Left lung (tissue), 4 donors: ENCODE measurements at regions not wholly inside any gene's neighbourhood (a gene's known extent, or its start where the extent isn't known, plus 50 kb on each side); places are given as distances from the start of the nearest gene placed in this dataset.

Experiments
- ATAC-seq: fragments of 200-7000 bp; cut with Tn5 transposase; one replicate; pipeline ENCODE4 v1.9.1; 2020; ENCODE audit warnings: moderate library complexity
- DNase-seq, 4 donors: peaks; one replicate each; pipeline ENCODE4 v3.0.0-alpha.2; 2013 to 2020
- H3K27ac ChIP-seq, 2 donors: fragments of 200-600 bp; sonication (generic) in 1 of 2; one replicate each; pipeline versions ENCODE4 v1.5.0 to v1.8.0; 2020 to 2021
- H3K27me3 ChIP-seq, 2 donors: fragments of 200-600 bp; sonication (generic) in 1 of 2; one replicate each; pipeline versions ENCODE4 v1.5.0 to v1.8.0; 2020 to 2021
- H3K36me3 ChIP-seq, 2 donors: fragments of 200-600 bp; sonication (generic) in 1 of 2; one replicate each; pipeline versions ENCODE4 v1.5.0 to v1.8.0; 2020 to 2021
- H3K4me1 ChIP-seq, 2 donors: fragments of 200-600 bp; one replicate each; pipeline ENCODE4 v1.8.0; 2021
- H3K4me3 ChIP-seq, 2 donors: fragments of 200-600 bp; sonication (generic) in 1 of 2; one replicate each; pipeline versions ENCODE4 v1.5.0 to v1.8.0; 2020 to 2021; ENCODE audit warnings: mild to moderate bottlenecking in 1 of 2
- H3K9me3 ChIP-seq, 2 donors: fragments of 200-600 bp; sonication (generic) in 1 of 2; one replicate each; pipeline versions ENCODE4 v1.5.0 to v1.8.0; 2020 to 2021
- intact Hi-C, 2 donors: fragments of 100-400 bp; cut with DNase I; formaldehyde crosslinking; loops; one replicate each; pipeline versions ENCODE4 v1.11.2 to v1.14.2; 2022
- TF ChIP-seq, protein P1 (sequence below), 2 donors: fragments of 200-600 bp; sonication (generic) in 1 of 2; IDR thresholded peaks; one replicate each; pipeline versions ENCODE4 v1.5.0 to v1.8.0; 2021; ENCODE audit warnings: antibody characterized with exemption in 2 of 2
- donor health status: DM: no; HTN: yes; CAD: no.
- donor health status: DM: no; HTN: no; CAD: no.

DNA sequence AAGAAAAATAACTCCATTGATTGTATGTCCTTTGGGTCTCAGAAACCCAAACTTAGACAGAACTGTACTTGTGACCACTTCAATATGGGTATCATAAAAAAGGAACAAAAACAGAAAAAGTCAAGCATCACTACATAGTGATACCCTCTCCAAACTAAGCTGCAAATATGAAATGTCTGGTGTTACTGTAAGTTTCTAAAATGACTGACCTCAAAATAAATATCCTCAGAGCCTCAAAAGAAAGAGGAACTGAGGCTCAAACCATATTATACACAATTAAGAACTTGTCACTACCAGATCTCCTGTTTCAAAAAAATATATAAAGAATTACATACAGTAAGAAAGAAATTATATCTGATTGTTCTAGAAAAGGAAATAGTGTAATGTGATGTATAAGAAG, 787.9 kb upstream of the KLHL1 start:
- no peaks in the 10 kb centered on the region for H3K36me3 ChIP-seq
- no peaks in the 10 kb centered on the region for H3K4me1 ChIP-seq
- no peaks in the 10 kb centered on the region for H3K9me3 ChIP-seq
- TF ChIP-seq, protein P1, sequence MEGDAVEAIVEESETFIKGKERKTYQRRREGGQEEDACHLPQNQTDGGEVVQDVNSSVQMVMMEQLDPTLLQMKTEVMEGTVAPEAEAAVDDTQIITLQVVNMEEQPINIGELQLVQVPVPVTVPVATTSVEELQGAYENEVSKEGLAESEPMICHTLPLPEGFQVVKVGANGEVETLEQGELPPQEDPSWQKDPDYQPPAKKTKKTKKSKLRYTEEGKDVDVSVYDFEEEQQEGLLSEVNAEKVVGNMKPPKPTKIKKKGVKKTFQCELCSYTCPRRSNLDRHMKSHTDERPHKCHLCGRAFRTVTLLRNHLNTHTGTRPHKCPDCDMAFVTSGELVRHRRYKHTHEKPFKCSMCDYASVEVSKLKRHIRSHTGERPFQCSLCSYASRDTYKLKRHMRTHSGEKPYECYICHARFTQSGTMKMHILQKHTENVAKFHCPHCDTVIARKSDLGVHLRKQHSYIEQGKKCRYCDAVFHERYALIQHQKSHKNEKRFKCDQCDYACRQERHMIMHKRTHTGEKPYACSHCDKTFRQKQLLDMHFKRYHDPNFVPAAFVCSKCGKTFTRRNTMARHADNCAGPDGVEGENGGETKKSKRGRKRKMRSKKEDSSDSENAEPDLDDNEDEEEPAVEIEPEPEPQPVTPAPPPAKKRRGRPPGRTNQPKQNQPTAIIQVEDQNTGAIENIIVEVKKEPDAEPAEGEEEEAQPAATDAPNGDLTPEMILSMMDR (IDR thresholded peaks at IDR 0.05) = no peak
- no peaks in the 10 kb centered on the region for H3K27me3 ChIP-seq
- ATAC-seq (no peak), DNase-seq (no peak)
- H3K27ac ChIP-seq = no peak overlapping the region
- intact Hi-C loops = no loop called here
- H3K4me3 ChIP-seq = no peak overlapping the region

DNA sequence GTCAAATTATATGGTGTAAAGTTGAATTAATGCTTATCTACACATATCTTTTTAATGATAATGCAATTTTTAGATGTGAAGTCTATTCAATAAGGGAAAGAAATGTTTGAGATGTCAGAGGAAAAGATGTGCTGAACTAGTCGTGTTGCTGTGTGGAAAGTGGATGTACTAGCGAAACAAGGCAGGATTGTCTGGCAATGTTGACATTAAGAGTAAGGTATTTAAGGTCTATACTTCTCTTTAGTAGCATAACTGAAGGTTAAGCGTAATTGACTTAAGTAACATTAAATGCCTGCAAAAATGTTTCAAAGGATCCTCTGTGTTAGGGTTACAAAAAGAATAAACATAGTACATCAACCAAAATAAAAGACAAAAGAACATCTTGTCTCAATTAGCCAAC, 787.3 kb upstream of the KLHL1 start:
- H3K9me3 ChIP-seq = no peaks in the 10 kb centered on the region
- H3K4me3 ChIP-seq = no peak overlapping the region
- peaks cover 0 to under 1% of the 10 kb centered on the region in 2 donors for H3K4me1 ChIP-seq
- no peaks in the 10 kb centered on the region for H3K36me3 ChIP-seq
- intact Hi-C loops = no loop called here
- H3K27ac ChIP-seq = no peak overlapping the region
- ATAC-seq = no peak
- TF ChIP-seq, protein P1 (IDR thresholded peaks at IDR 0.05) = no peak
- no peak for DNase-seq
- no peaks in the 10 kb centered on the region for H3K27me3 ChIP-seq

DNA sequence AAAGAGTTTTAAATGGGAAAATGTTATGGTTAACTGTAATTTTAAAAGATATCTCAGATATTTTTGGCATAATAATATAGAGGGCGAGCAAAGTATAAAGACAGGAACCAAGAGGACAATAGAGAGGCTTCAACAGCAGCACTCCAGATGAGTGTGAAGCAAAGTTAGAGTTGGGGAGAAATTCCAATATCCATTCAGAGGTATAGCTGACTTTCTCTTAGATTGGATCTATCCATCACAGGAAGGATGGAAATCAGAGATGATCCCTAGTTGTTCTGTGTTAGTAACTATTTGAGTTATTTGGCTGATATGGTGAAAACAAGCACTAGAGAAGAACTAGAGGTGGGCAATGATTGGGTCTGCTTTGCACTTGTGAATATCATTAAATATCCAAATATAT, 786.0 kb upstream of the KLHL1 start:
- TF ChIP-seq, protein P1 (IDR thresholded peaks at IDR 0.05) = no peak
- ATAC-seq = no peak
- H3K27ac ChIP-seq = no peak overlapping the region
- H3K9me3 ChIP-seq = no peaks in the 10 kb centered on the region
- no peaks in the 10 kb centered on the region for H3K36me3 ChIP-seq
- H3K27me3 ChIP-seq = no peaks in the 10 kb centered on the region
- no peak overlapping the region for H3K4me3 ChIP-seq
- intact Hi-C loops = no loop called here
- no peak for DNase-seq
- H3K4me1 ChIP-seq = peaks cover 0 to 3% of the 10 kb centered on the region in 2 donors

DNA sequence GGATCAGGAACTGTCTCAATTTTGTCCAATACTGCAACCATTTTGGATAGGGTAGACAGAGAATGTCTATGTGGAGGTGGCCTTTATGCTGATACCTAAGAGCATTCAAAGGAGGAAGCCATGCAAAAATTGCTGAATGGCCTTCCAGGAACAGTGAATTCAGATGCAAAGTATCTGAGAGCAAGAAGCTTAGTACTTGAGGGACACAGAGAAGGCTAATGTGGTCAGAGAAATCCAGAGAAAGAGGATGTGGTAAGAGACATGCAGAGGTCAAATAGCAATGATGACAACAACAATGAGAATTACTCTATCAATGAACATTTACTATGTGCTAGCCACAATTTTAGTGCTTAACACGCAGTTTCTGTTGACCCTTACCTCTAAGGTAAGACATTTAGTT, 785.6 kb upstream of the KLHL1 start:
- H3K4me3 ChIP-seq = no peak overlapping the region
- H3K27me3 ChIP-seq = no peaks in the 10 kb centered on the region
- TF ChIP-seq, protein P1 (IDR thresholded peaks at IDR 0.05) = no peak
- H3K4me1 ChIP-seq = peaks cover 0 to 3% of the 10 kb centered on the region in 2 donors
- H3K36me3 ChIP-seq = no peaks in the 10 kb centered on the region
- H3K9me3 ChIP-seq = no peaks in the 10 kb centered on the region
- ATAC-seq (no peak), DNase-seq (no peak)
- intact Hi-C loops = no loop called here
- H3K27ac ChIP-seq = no peak overlapping the region

DNA sequence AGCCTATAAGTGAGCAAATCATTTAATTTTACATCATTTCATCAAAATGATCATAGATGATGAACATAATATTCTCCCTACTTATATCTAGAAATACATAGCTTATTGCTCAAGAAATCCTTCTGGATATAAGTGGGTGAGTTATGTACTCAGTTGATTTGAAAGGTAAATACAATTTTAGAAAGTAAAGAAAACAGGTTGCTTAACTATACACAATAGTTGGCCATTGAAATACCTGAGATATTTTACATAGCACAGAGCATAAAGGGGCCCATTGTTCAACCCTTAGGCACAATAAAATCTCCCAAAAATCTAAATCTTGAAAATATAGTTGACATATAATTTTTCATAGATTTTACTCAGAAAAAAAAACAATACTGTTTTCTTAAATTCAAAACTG, 782.0 kb upstream of the KLHL1 start:
- Histone ChIP-seq H3K36me3 (no peaks in the 10 kb centered on the region), H3K27me3 (no peaks in the 10 kb centered on the region), H3K27ac (no peak overlapping the region), H3K4me1 (peaks cover 0 to 3% of the 10 kb centered on the region in 2 donors), H3K4me3 (no peak overlapping the region), H3K9me3 (no peaks in the 10 kb centered on the region)
- no peak for DNase-seq
- peak; percentile 75 for ATAC-seq
- TF ChIP-seq, protein P1 (IDR thresholded peaks at IDR 0.05) = no peak
- intact Hi-C loops = no loop called here
